Stomach (tissue), 8 donors: ENCODE measurements at regions not wholly inside any gene's neighbourhood (a gene's known extent, or its start where the extent isn't known, plus 50 kb on each side); places are given as distances from the start of the nearest gene placed in this dataset.

ENCODE experiments used
- DNase-seq, 2 donors: peaks; one replicate each; pipeline versions ENCODE4 v3.0.0 to v3.0.0-alpha.2; 2013 to 2019
- H3K27ac ChIP-seq, 5 donors: fragments of 200-600 bp in 4 of 5; sonication (generic) in 4 of 5; one replicate each; pipeline ENCODE4 v1.5.1; 2013 to 2019; ENCODE audit warnings: mild to moderate bottlenecking in 1 of 5, moderate library complexity in 1 of 5
- H3K27me3 ChIP-seq, 3 donors: fragments of 200-600 bp; sonication (generic); one replicate each; pipeline ENCODE4 v1.5.1; 2017 to 2019; ENCODE audit warnings: mixed run types in 1 of 3
- H3K36me3 ChIP-seq, 4 donors: fragments of 200-600 bp; sonication (generic); 1 replicate in 3 of 4; 2 replicates in 1 of 4; pipeline ENCODE4 v1.5.1; 2016 to 2019
- H3K4me1 ChIP-seq, 4 donors: fragments of 200-600 bp; sonication (generic); one replicate each; pipeline ENCODE4 v1.5.1; 2016 to 2019
- H3K4me3 ChIP-seq, 4 donors: fragments of 200-600 bp; sonication (generic) in 3 of 4; one replicate each; pipeline ENCODE4 v1.5.1; 2016 to 2019; ENCODE audit warnings: mild to moderate bottlenecking in 1 of 4
- H3K9me3 ChIP-seq, 4 donors: fragments of 200-600 bp; sonication (generic); one replicate each; pipeline ENCODE4 v1.5.1; 2016 to 2019
- EP300 ChIP-seq: sonication (generic); formaldehyde crosslinking; IDR thresholded peaks from one replicate; pipeline ENCODE4 v1.6.1; 2017; ENCODE audit warnings: antibody characterized with exemption
- POLR2A ChIP-seq, 4 donors: fragments of 450-650 bp; IDR thresholded peaks; one replicate each; pipeline ENCODE4 v1.6.1; 2016; ENCODE audit warnings: antibody characterized with exemption in 4 of 4, control low read depth in 2 of 4, mild to moderate bottlenecking in 1 of 4, moderate library complexity in 1 of 4
- POLR2AphosphoS5 ChIP-seq, 3 donors: sonication (generic); formaldehyde crosslinking; IDR thresholded peaks; one replicate each; pipeline ENCODE4 v1.6.1; 2016; ENCODE audit warnings: antibody characterized with exemption in 3 of 3
- WGBS, 5 donors: extraction: QIAGEN DNeasy Blood & Tissue Kit in 3 of 5; methylation state at CpG; one replicate each; pipeline versions ENCODE4 v1.1.5 to v1.1.7; 2013 to 2018; 5-methylcytosine and 5-hydroxymethylcytosine counted together
- intact Hi-C: fragments of 100-400 bp; cut with DNase I; formaldehyde crosslinking; loops from one replicate; pipeline ENCODE4 v1.15.1; 2023; ENCODE audit warnings: low total_unique reads
- TF ChIP-seq, protein P1 (sequence below), 7 experiments: fragments of 450-650 bp in 4 of 7; fragments of 200-600 bp in 3 of 7; sonication (generic) in 3 of 7; IDR thresholded peaks; one replicate each; pipeline ENCODE4 v1.5.1; 2016 to 2019; ENCODE audit warnings: antibody characterized with exemption in 7 of 7, control low read depth in 2 of 7, mild to moderate bottlenecking in 1 of 7
- donor health status: healthy with polysubstance abuse.
- donor health status: Bipolar disorder and iron deficiency.
- donor health status: healthy.

DNA sequence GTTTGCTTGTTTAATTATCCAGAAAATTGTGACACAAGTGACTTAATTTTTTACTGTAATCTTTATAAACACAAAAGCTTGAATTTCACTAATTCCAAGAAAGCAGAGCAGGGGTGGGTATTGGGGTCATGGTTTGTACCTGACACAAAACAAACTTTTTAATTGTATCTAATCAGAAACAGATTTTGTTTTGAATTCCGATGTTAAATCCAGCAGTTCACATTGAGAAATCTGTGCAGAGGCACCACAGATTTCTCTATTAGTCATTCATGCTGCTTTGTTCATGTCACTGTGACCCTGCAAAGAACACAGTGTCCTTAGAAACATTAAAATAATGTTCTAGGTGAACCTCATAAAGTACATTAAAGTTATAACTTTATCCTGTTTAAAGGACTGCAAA lies 443.4 kb downstream of the NYAP2 start:
- H3K36me3 ChIP-seq, result no peaks in the 10 kb centered on the region

DNA sequence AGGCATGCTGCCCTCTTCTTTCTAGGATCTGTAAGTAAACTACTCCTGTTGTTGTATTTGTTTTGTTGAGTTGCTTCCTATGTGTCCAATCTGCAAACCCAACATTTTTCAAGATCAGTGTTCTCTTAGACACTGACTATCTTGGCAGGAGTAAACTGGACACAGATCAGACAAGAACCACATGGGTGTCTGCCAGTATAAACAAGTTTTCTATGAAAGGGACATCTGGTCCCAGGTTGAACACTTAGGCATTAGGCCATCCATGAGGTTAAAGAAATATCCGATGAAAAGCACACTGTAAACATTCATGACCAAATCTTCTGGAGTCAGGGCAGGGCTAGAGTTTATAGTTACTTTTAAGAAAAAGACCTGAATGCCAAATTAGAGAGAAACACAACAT lies 441.8 kb downstream of the NYAP2 start:
- DNase-seq, result no peak
- H3K36me3 ChIP-seq, result no peaks in the 10 kb centered on the region
- H3K9me3 ChIP-seq, result no peaks in the 10 kb centered on the region
- H3K4me1 ChIP-seq, result no peaks in the 10 kb centered on the region
- 53 to 86% (median 71%) methylated on average over 1 of the region's 1 CpG for WGBS, 5 donors
- intact Hi-C loops, result no loop called here
- H3K27ac ChIP-seq, result no peak overlapping the region
- TF ChIP-seq POLR2AphosphoS5 (IDR thresholded peaks at IDR 0.05) (no peak), EP300 (no peak), POLR2A (IDR thresholded peaks at IDR 0.05) (no peak)
- TF ChIP-seq, protein P1, sequence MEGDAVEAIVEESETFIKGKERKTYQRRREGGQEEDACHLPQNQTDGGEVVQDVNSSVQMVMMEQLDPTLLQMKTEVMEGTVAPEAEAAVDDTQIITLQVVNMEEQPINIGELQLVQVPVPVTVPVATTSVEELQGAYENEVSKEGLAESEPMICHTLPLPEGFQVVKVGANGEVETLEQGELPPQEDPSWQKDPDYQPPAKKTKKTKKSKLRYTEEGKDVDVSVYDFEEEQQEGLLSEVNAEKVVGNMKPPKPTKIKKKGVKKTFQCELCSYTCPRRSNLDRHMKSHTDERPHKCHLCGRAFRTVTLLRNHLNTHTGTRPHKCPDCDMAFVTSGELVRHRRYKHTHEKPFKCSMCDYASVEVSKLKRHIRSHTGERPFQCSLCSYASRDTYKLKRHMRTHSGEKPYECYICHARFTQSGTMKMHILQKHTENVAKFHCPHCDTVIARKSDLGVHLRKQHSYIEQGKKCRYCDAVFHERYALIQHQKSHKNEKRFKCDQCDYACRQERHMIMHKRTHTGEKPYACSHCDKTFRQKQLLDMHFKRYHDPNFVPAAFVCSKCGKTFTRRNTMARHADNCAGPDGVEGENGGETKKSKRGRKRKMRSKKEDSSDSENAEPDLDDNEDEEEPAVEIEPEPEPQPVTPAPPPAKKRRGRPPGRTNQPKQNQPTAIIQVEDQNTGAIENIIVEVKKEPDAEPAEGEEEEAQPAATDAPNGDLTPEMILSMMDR (IDR thresholded peaks at IDR 0.05), result no peak
- H3K4me3 ChIP-seq, result no peak overlapping the region
- no peaks in the 10 kb centered on the region for H3K27me3 ChIP-seq

More for the DNA sequence above, 443.4 kb downstream of the NYAP2 start:
- H3K9me3 ChIP-seq, result no peaks in the 10 kb centered on the region
- H3K4me3 ChIP-seq, result no peak overlapping the region
- no peaks in the 10 kb centered on the region for H3K27me3 ChIP-seq
- intact Hi-C loops, result no loop called here
- 25 to 31% (median 30%) methylated on average over 1 of the region's 1 CpG for WGBS, 5 donors
- no peak for TF ChIP-seq POLR2AphosphoS5 (IDR thresholded peaks at IDR 0.05)
- TF ChIP-seq POLR2A (IDR thresholded peaks at IDR 0.05), result no peak
- TF ChIP-seq, protein P1 (IDR thresholded peaks at IDR 0.05), result no peak
- TF ChIP-seq EP300, result no peak
- no peak overlapping the region for H3K27ac ChIP-seq
- DNase-seq, result no peak
- H3K4me1 ChIP-seq, result no peaks in the 10 kb centered on the region

DNA sequence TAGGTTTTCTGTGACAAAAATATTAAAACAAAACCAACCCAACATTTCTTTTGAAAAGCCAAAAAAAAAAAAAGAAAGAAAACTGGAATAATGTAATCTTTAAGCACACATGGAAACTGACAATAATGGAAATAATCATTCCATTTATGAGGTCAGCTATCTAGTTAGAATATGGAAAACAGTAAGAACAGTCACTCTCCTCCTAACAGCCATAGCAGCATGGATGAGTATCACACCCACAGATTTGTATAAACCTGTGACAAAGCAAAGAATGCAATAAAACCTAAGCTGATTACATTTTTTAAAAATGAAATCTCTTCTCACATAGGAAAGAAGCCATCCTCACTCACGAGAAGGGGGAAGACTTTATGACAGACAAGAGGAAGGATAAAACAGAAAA lies 437.8 kb downstream of the NYAP2 start:
- H3K27me3 ChIP-seq, result no peaks in the 10 kb centered on the region
- H3K9me3 ChIP-seq, result no peaks in the 10 kb centered on the region
- no peak overlapping the region for H3K4me3 ChIP-seq
- H3K27ac ChIP-seq, result no peak overlapping the region
- TF ChIP-seq POLR2AphosphoS5 (IDR thresholded peaks at IDR 0.05), result no peak
- no peak for TF ChIP-seq POLR2A (IDR thresholded peaks at IDR 0.05)
- TF ChIP-seq, protein P1 (IDR thresholded peaks at IDR 0.05), result no peak
- no peak for TF ChIP-seq EP300
- 50 to 80% (median 77%) methylated on average over 1 of the region's 1 CpG for WGBS, 5 donors
- DNase-seq, result no peak
- H3K4me1 ChIP-seq, result no peaks in the 10 kb centered on the region
- H3K36me3 ChIP-seq, result no peaks in the 10 kb centered on the region
- intact Hi-C loops, result no loop called here

DNA sequence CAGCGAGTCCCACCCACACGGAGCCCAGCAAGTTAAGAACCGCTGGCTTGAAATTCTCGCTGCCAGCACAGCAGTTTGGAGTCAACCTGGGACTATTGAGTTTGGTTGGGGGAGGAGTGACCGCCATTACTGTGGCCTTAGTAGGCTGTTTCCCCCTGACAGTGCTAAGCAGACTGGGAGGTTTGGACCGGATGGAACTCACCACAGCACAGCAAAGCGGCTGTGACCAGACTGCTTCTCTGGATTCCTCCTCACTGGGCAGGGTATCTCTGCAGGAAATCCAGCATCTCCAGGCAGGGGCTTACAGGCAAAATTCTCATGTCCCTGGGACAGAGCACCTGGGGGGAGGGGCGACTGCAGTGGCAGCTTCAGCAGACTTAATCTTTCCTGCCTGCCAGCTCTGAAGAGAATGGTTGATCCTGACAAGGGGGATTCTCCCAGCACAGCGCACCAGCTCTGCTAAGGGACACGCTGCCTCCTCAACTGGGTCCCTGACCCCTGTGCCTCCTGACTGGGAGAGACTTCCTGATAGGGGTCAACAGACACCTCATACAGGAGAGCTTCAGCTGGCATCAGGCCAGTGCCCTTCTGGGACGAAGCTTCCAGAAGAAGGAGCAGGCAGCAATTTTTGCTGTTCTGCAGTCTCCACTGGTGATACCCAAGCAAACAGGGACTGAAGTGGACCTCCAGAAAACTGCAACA lies 425.4 kb downstream of the NYAP2 start:
- Histone ChIP-seq H3K4me1 (no peaks in the 10 kb centered on the region), H3K4me3 (no peak overlapping the region), H3K36me3 (no peaks in the 10 kb centered on the region), H3K9me3 (peaks cover 0 to 15% (median 5%) of the 10 kb centered on the region in 4 donors), H3K27me3 (no peaks in the 10 kb centered on the region), H3K27ac (no peak overlapping the region)
- WGBS, 5 donors, result 66 to 91% (median 90%) methylated on average over 6 to 11 of the region's 11 CpGs
- no peak for DNase-seq
- TF ChIP-seq, protein P1 (IDR thresholded peaks at IDR 0.05), result no peak
- TF ChIP-seq POLR2A (IDR thresholded peaks at IDR 0.05) (no peak), EP300 (no peak), POLR2AphosphoS5 (IDR thresholded peaks at IDR 0.05) (no peak)
- intact Hi-C loops, result no loop called here
